ENCODE measurements at regions not wholly inside any gene's neighbourhood (a gene's known extent, or its start where the extent isn't known, plus 50 kb on each side); places are given as distances from the start of the nearest gene placed in this dataset.
A peak's percentile ranks its signal among the peaks of the same experiment; 100 is the strongest.

DNA sequence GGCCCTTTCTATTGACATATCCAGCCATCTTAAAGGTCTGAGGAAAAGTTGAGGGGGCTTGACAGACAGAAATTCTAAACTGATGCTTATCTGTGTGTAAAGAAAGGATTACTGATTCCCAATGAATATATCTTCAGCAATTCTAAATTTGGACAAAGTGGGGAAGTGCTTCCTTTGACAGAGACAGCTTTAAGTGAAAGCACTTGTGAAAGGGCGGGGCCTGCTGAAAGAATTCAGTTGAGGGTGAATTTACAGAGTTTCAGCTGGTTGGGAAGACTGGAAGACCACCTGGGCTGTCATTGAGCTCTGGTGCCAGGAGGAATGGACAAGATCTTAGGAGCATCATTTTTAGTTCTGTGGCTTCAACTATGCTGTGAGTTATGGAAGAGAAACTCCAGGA is 412.5 kb upstream of the OR4E1 start:
- TF ChIP-seq, protein P1, sequence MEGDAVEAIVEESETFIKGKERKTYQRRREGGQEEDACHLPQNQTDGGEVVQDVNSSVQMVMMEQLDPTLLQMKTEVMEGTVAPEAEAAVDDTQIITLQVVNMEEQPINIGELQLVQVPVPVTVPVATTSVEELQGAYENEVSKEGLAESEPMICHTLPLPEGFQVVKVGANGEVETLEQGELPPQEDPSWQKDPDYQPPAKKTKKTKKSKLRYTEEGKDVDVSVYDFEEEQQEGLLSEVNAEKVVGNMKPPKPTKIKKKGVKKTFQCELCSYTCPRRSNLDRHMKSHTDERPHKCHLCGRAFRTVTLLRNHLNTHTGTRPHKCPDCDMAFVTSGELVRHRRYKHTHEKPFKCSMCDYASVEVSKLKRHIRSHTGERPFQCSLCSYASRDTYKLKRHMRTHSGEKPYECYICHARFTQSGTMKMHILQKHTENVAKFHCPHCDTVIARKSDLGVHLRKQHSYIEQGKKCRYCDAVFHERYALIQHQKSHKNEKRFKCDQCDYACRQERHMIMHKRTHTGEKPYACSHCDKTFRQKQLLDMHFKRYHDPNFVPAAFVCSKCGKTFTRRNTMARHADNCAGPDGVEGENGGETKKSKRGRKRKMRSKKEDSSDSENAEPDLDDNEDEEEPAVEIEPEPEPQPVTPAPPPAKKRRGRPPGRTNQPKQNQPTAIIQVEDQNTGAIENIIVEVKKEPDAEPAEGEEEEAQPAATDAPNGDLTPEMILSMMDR (IDR thresholded peaks at IDR 0.05; ENCODE audit: low read depth, low read length, poor library complexity, severe bottlenecking) = no peak
- no peak for TF ChIP-seq EZH2phosphoT487 (IDR thresholded peaks at IDR 0.05; ENCODE audit: borderline replicate concordance, low read length)
- H3K4me3 ChIP-seq (ENCODE audit: low read length) = no peak overlapping the region
- no peaks in the 10 kb centered on the region for H3K79me2 ChIP-seq (ENCODE audit: control insufficient read depth, low read length)
- H3K4me2 ChIP-seq (ENCODE audit: low read length) = no peak overlapping the region
- no peaks in the 10 kb centered on the region for H3K4me1 ChIP-seq (ENCODE audit: control insufficient read depth, low read length)
- no peaks in the 10 kb centered on the region for H3F3A ChIP-seq (ENCODE audit: control insufficient read depth, insufficient read depth)
- H3K36me3 ChIP-seq (ENCODE audit: control insufficient read depth, low read length) = no peaks in the 10 kb centered on the region
- no peaks in the 10 kb centered on the region for H4K20me1 ChIP-seq (ENCODE audit: control insufficient read depth, insufficient read depth, low read depth, low read length)
- H3K9me2 ChIP-seq (replicated peaks; ENCODE audit: control insufficient read depth, low read length) = no peaks in the 10 kb centered on the region
- peaks cover 15% of the 10 kb centered on the region for H3K27me3 ChIP-seq (ENCODE audit: control insufficient read depth, low read length)
- H3K9me3 ChIP-seq (ENCODE audit: control insufficient read depth, insufficient read depth, low read length) = no peaks in the 10 kb centered on the region
- H3K27ac ChIP-seq (ENCODE audit: low read depth, low read length) = no peak overlapping the region

DNA sequence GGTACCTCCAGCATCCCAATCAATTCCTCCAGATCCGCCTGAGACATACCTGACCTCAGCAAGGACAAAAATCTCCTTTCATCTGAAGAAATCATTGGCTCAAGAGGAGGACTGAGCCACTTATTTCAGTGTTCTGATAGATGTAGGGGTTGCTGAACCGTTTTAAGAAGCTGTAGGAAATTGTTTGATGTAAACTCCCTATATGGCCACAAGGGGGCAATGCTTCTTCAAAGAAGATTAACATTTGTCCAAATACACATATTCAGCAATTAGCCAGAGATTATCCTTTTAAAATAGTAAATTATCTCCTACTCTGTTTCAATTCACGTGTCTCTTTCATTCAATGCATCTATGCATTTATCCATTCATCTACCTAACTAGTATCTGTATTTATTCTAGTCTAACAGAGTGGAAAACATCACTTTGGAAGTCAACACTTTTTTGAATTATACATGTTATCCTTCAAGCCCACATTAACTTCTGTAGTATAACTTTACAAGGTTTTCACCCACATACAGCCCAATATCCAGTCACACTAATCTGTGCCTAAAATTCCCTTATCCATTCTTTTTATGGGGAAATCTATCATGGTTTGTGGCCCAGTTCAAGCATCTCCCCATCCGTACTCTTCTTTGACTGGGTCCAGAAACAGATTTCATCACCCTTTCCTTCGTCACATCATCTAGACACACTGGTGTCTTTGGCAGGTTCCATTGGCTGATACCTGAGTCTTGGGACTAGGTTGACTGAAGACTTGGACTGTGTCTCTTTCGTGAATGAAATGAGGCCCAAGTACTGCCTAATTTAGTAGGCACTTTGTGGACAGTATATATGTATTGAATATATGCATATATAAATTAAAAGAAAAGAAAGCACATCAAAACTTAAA is 411.0 kb upstream of the OR4E1 start:
- H3K4me3 ChIP-seq (ENCODE audit: low read length) = no peak overlapping the region
- no peaks in the 10 kb centered on the region for H4K20me1 ChIP-seq (ENCODE audit: control insufficient read depth, insufficient read depth, low read depth, low read length)
- H3F3A ChIP-seq (ENCODE audit: control insufficient read depth, insufficient read depth) = no peaks in the 10 kb centered on the region
- no peaks in the 10 kb centered on the region for H3K9me3 ChIP-seq (ENCODE audit: control insufficient read depth, insufficient read depth, low read length)
- H3K36me3 ChIP-seq (ENCODE audit: control insufficient read depth, low read length) = no peaks in the 10 kb centered on the region
- no peak overlapping the region for H3K4me2 ChIP-seq (ENCODE audit: low read length)
- peaks cover 18% of the 10 kb centered on the region for H3K27me3 ChIP-seq (ENCODE audit: control insufficient read depth, low read length)
- H3K9me2 ChIP-seq (replicated peaks; ENCODE audit: control insufficient read depth, low read length) = no peaks in the 10 kb centered on the region
- H3K27ac ChIP-seq (ENCODE audit: low read depth, low read length) = no peak overlapping the region
- no peaks in the 10 kb centered on the region for H3K4me1 ChIP-seq (ENCODE audit: control insufficient read depth, low read length)
- H3K79me2 ChIP-seq (ENCODE audit: control insufficient read depth, low read length) = no peaks in the 10 kb centered on the region
- no peak for TF ChIP-seq EZH2phosphoT487 (IDR thresholded peaks at IDR 0.05; ENCODE audit: borderline replicate concordance, low read length)
- TF ChIP-seq, protein P1 (IDR thresholded peaks at IDR 0.05; ENCODE audit: low read depth, low read length, poor library complexity, severe bottlenecking) = peak; percentile 80

DNA sequence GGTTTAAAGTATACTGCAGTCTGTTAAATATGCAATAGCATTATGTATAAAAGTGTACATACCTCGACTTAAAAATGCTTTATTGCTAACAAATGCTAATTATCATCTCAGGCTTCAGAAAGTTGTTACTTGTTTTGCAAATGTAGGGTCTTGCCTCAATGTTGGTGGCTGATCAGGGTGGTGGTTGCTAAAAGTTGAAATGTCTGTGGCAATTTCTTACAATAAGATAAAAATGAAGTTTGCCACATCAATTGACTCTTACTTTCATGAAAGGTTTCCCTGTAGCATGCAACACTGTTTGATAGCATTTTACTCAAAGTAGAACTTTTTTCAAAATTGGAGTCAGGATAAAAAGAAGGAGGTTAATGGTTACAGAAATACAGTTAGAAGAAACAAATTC is 407.7 kb upstream of the OR4E1 start:
- TF ChIP-seq EZH2phosphoT487 (IDR thresholded peaks at IDR 0.05; ENCODE audit: borderline replicate concordance, low read length) = no peak
- TF ChIP-seq, protein P1 (IDR thresholded peaks at IDR 0.05; ENCODE audit: low read depth, low read length, poor library complexity, severe bottlenecking) = no peak
- Histone ChIP-seq H3K79me2 (ENCODE audit: control insufficient read depth, low read length) (no peaks in the 10 kb centered on the region), H3K4me2 (ENCODE audit: low read length) (no peak overlapping the region), H3K9me3 (ENCODE audit: control insufficient read depth, insufficient read depth, low read length) (no peaks in the 10 kb centered on the region), H3F3A (ENCODE audit: control insufficient read depth, insufficient read depth) (no peaks in the 10 kb centered on the region), H4K20me1 (ENCODE audit: control insufficient read depth, insufficient read depth, low read depth, low read length) (no peaks in the 10 kb centered on the region), H3K36me3 (ENCODE audit: control insufficient read depth, low read length) (no peaks in the 10 kb centered on the region), H3K4me1 (ENCODE audit: control insufficient read depth, low read length) (no peaks in the 10 kb centered on the region), H3K9me2 (replicated peaks; ENCODE audit: control insufficient read depth, low read length) (no peaks in the 10 kb centered on the region), H3K27ac (ENCODE audit: low read depth, low read length) (no peak overlapping the region), H3K4me3 (ENCODE audit: low read length) (no peak overlapping the region), H3K27me3 (ENCODE audit: control insufficient read depth, low read length) (peaks cover 21% of the 10 kb centered on the region)

Measured in DOHH2 (cell line).